HG03521 (cell line): ENCODE measurements at regions not wholly inside any gene's neighbourhood (a gene's known extent, or its start where the extent isn't known, plus 50 kb on each side); places are given as distances from the start of the nearest gene placed in this dataset.

Experiments
- ATAC-seq: cut with Tn5 transposase; IDR thresholded peaks from one replicate; pipeline ENCODE4 v1.9.1; 2021; ENCODE audit warnings: mild to moderate bottlenecking, moderate library complexity; ENCODE audit not compliant: unreplicated experiment

DNA sequence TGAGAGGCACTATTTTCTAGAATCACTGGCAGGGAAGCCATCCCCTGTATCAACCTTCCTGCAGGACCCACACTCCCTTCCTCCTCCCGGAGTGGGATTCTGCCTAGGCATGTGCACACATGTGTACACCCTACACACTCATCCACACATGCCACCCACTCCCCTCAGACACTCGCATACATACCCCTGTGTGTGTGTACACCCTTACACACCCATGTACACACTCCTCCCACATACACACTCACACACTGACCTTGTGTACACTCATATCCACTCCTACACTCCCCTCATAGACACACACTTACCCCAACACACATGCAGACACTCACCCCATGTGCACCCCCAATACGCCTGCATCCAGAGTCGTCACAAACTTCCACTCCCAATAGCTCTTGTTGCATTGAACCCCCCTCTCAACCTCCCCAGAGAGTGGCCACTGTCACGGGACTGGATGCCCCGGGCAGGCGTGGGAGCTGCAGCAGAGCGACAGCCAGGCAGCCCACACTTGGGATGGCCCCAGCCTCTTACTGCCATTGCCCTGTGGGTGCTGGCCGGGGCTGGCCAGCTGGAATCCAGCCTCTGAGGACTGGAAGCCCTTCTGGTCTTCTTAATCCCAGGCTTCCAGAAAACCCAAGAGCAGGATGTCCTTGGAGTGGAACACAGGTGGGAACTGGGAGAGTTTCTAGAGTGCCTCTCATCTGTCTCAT is 251.0 kb downstream of the LOXHD1 start:
- ATAC-seq = no peak

DNA sequence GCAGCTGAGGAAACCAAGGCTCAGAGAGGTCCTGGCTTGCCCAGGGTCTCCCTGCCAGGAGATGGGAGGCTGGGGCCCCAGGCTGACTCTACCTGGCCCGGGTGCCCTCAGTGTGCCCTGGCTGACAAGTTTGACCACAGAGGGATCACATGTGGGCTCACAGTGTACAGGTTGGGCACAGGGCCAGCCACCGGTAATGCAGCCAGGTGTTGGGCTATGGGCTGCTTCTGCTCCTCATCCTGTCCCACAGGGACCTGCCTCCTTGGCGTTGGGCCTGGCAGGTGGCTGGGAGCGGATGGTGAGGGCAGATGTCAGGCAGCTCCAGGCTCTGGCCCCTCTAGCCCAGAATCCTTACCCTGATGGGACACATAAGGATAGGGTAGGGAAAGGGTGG is 250.5 kb downstream of the LOXHD1 start:
- no peak for ATAC-seq

DNA sequence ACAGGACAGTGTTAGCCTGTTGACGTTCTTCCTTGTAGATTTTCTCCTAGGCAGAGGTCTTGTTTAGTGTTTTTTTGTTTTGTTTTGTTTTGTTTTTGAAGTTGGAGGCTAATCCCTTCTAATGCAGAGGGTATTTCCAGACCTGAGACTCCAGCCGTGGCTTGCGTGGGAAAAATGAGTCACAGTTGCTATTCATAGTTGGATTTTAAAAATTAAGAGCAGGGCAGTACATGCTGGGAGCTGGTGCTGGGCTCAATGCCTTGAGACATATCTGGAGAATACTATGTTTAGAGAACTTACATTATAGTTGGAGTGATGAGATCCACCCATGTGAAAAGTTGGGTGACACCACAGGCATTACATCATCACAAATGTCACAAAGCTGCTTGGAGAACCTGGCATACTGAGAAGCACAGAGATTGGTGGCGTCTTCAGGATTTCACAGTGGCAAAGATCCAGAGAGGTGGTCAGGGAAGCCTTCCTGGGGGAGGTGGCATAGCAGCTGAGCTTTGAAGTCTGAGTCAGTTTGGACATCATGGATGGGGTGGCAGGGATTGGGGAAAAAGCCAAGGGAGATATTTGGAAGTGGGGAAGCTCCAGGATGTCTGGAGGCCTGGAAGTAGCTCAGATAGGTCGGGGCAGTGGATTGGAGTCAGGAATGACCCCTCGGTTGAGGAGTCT is 249.4 kb downstream of the LOXHD1 start:
- no peak for ATAC-seq

DNA sequence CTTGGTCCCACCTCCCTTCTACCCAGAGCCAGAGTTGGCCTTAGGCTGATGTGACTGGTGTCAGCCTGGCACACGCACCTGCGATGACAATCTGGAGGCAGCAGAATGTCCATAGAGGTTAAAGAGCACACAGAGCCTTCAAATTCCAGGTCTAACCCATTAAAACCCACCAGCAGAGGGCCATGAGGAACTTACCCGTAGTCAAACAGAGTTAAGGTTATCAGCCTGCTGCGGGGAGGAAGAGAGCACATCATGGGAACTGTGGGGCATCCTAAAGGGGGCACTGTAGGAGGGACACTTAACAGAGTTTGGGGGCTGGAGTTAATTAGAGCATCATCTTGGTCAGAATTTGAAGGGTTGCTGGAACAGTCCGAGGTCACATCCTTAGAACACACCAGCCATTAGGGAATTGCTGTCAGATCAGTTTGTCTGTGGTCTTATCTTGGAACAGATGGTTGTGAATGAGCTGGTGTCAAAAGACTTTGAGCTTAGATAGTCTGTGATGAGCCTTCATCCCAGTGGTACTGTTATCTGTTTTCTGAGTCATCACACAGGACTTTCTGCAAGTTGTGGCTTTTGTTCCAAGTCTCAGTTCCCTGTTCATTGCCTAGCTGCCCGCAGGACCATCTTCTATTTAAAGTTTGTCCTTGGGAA is 248.6 kb downstream of the LOXHD1 start:
- ATAC-seq = no peak

DNA sequence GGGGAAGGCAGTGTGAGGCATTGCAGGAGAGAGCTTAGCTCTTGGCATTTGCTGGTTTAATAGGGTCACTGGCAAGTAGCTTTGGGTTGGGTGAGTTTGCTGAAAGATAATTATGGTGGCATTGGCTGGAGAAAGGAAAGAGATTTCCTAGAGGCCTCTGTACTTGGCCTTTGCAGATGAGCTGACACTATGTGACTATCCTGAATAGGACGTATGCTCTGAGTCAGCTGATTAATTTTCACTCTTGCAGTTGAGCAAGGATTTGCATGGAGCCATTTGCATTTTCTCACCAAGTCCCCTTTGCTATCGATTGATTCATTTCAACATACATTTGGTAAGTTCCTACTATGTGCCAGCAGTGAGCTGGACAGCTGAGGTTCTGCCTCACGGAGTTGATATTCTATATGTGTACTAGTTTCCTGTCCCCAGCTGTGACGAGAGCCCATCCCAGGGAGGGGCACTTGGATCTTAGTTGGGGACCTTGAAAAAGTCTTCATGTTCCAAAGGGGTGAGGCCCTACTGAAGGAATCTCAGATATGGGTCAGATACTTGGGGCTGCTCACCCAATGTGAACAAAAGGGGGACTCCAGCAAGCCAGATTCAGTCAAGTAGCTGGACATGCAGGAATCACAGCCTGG is 245.7 kb downstream of the LOXHD1 start:
- ATAC-seq = no peak

DNA sequence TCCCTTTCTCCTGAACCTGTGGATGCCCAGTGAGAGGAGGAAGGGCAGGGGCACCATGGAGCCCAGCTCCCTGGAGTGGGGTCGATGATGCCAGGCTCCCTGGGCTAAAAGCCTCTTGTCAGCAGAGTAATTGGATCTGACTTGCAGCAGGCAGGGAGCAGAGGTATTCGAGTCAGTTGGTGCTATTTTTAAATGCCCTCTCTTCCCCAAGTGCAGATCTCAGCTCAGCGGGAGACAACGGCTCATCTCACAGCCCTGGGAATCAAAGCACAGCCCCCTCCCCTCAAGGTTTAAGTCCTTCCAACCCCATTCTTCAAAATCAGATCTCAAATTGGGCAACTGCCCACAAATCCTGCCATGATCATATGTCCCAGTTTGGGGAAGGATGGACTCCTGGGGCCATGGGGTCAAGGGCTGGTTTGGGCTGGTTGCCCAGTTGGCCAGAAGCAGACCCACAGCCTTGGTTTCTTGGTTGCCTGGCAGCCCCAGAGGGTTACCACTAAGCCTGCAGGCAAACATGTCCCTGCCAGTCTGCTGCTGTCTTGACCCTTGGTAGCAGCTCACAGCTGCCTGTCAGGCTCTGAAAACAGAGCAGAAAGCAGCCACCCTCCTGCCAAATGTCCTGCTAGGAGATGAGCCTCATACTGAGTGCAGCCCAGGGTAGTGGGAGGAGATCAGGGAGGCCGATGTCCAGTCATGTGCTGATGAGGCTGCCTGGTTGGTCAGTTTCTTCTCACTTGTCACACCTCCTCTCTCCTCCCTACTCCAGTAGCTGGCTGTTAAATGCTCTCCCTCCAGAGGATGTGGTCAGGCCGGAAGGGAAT is 244.9 kb downstream of the LOXHD1 start:
- no peak for ATAC-seq

DNA sequence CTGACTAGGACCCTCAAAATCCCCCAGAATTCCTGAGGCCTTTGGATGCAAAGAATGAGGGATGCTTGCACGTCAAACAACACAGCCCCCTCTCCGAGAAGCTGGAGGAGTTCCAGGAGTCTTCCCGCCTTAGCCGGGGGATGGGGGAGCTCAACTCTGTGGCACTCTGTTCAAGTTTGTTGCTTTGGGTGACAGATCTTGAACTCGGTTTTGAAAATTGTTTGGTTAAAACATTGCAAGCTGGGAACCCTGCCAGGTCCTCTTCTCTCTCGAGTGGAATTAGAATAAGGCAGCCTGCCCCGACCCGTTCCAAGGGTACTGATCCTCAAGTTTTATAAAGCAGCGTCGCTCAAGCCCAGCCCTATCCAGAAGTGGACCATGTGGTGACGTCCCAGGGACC is 244.1 kb downstream of the LOXHD1 start:
- no peak for ATAC-seq

DNA sequence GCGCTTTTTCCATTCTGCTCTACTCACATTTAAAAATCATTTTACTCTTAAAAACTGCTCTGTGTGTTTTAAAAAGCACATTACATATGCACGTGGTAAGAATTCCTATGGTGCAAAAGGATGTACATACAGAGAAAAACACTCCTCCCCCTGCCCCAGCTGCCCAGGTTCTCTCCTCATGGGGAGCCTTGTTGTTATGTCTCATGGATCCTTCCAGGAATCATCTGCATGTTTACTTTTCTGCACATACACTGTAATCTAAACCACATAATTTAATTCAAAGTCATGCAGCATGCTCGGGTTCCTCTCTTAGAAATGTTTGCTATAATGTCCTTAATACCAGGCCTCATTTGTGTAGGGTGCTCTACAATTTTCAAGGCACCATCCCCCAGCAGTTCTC is 243.3 kb downstream of the LOXHD1 start:
- no peak for ATAC-seq

DNA sequence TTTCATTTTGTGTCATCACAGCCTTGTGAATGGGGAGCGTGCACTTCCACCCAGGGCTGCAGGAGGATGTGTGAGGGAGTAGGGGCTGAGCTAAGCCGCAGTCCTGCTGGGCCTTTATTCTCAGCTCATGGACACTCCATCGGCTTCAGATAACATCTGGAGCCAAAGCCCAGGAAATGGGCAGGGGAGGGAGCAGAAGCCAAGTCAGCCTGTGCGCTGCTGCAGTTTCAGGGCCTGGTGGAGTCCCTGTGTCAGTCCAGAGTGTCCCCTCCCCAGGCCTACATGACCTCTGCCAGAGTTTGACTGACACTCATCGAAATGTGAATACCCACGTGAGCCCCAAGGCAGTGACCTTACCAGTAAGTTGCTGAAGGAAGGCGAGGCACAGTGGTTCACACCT is 242.2 kb downstream of the LOXHD1 start:
- no peak for ATAC-seq

DNA sequence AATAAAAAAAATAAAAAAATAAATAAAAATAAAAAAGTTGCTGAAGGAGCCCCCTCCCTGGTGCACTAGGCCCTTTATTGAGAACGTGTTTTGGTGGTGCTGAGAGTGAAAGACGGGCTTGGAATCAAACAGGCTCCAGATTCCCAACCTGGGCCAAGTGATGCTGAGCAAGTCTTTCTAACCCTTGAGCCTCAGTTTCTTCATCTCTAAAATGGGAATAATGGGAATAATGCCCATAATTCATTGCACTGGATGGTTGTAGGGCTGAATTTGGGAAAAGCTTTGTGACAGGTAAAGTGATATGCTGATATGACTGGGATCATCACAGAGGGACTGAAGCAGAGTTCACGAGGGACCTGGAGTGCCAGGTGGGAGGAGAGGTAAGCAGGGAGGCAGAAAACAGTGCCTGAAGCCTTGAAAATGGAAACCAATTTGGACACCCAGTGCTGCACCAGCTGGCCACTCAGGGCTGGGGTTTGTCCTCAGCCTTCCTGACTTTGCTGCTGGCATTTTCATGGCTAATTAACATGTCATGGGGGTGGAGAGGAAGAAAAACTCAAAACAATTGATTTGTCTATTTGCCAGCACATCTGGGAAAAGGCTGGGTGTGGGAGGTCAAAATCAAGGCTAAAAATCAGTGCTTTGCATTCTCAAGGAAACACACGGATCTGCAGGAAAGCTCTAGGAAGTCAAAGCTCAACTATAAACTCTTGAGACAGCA is 241.3 kb downstream of the LOXHD1 start:
- ATAC-seq = no peak

DNA sequence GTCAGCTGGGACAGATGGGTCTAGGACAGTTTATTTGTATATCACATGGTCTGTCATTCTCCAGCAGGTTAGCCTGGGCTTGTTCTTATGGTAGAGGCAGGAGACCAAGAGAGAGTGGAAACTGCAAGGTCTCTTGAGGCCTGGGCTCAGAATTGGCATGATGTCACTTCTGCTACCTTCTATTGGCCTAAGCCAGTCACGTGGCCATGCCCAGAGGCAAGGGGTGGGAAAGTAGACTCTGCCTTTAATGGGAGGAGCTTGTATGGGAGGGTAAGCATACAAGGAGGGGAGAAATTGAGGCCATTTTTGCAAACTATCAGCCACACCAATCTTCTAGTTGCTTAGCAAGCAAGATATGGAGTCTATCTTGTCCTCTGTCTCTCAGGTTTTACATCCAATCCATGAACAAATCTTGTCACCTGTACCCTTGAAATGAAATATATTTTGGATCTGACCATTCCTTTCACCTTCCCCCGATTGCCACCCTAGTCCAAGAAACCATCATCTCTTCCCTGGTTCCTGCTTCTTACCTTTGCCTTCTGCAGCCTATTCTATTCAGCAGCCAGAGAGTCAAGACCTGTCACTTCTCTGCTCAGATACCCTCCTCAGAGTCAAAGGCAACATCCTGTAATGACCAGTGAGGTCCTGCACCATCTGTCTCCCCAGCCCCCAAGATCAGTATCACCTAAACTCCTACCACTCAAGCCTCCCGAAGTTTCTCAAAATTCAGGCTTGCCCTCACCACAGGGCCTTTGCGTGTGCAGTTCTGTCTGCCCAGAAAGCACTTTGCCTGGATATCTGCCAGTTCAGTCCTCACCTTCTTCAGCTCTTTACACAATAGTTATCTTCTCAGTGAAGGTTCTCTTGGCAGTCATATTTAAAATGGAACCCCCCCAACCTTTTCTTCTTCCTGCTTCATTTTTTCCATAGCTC is 240.0 kb downstream of the LOXHD1 start:
- ATAC-seq = no peak

DNA sequence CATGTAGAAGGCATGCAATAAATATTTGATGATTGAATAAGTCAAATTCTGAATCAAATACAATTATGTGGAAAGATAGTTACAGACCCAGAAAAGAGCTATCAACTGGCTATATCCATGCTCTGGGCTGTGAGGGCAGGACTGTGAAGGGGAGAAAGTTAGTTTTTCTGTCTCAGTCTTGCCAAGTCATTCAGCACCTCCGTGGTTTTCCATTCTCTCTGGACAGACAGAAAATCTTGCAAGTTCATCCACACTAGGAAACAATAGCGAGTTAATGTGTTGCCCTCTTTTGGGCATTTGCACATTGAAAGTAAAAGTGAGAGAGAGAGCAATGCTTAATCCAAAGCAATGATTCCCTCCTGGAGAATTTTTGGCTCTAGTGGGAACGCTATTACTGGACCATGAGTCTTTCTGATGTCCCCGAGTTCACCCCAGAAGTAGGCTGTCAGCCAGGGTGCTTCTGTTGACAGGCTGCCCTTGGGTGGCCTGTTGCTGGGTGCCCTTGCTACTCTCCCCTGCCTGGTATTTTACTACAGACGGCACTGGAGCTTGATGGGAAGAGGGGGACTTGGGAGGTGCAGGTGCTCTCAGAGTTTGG is 238.3 kb downstream of the LOXHD1 start:
- no peak for ATAC-seq

DNA sequence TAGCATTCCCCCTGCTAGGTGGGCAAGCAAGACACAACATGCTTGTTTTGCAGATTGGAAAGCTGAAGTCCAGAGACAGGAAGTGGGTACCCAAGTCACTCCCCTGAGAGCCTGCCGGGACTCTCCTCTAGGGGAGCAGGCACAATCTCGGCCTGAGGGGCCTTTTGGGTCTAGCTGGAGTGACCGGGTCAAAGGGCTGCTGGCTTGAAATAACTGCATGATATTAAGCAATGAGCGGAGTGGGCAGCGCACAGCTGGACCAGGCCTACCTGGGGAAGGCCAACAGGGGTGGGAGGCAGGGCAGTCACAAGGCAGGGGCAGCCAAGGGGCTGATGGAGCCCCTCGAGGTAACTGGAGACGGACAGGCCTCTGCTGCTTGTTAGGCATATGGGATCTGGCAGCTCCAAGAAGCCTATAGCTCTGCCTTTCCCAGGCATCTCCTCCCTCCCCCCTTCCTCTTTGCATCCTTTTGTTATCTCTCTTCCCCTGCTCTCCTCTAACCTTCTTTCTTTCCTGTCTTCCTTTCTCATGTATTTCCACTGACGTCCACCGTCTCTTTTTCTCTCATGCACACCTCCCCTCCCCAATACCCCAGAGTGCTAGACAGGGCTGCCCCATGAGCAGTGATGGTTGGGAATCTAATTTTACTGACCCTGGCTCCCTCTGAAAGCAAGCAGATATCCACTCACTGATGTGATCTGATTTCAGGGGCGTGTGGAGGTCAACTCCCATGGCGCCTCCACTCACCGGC is 237.5 kb downstream of the LOXHD1 start:
- no peak for ATAC-seq

DNA sequence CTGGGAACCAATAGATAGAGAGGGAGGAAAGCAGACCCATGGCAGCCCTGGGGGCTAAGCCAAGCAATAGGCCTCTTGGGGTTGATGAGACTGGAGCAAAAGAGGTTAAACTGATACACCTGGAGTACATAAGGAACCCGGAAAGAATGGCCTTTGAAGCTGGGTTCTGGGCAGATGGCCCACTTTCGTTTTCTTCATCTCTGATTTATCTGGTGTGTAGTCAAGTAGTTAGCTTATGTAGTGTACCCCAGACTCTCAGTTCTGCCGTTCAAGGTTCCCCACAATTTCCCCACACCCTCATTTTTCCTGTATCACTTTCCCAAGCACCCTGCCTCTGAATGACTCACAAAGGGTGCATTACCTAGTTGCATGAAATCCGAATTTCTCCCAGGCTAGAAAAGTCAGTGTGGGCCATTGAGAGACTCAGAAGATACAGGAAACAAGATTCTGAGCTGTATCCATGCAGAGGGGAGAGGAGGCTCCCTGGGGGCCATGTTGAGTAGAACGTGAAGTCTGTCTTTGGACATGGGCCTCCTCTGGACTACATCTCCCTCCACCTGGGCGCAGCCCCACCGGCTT is 235.0 kb downstream of the LOXHD1 start:
- no peak for ATAC-seq

DNA sequence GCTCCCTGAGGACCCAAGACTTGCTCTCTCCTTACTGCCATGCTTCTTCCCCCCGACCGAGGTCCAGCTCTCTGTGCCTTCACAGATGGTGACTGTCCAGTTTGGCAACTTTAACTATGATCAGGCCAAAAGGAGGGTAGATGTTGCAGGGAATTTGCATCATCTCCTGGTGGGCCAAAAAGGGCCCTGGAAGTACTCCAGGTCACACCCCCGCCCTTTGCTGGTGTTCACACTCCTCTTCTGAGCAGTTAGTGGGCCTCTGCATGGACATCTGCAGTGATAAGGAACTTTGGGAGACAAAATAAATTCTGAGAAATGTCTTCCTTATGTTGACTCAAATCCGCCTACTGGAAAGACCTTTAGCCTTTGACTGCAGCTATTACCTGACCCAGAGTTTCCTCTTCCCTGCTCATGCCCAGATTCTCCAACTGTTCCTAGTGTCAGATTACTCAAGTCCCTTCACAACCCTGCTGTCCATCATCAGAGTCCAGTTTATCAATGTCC is 234.4 kb downstream of the LOXHD1 start:
- no peak for ATAC-seq

DNA sequence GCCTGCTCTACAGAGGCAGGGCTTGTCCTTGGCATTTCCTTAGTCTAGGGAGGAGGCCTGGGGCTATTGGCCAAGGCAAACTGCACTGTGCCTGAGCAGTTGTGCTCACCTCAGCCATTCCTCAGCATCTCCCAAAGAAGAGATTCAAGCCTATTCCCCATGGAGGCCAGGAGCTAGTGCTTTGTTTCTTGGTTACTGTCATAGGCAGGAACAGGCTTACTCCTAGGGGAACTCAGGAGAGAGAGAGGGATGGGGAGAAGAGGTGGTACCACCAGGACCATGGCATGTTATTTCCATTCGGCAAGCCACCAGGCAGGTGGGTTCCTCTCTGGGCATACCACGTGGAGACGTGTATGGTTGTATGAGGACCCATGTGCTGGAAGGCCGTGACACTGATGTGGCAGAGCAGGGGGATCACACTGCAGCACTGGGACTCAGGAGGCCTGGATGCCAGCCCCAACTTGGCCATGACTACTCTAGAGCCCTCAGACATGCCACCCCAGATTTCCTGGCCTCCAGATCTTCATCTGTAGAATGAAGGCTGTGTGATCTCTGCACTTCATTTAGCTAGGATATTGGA is 233.7 kb downstream of the LOXHD1 start:
- ATAC-seq = no peak

DNA sequence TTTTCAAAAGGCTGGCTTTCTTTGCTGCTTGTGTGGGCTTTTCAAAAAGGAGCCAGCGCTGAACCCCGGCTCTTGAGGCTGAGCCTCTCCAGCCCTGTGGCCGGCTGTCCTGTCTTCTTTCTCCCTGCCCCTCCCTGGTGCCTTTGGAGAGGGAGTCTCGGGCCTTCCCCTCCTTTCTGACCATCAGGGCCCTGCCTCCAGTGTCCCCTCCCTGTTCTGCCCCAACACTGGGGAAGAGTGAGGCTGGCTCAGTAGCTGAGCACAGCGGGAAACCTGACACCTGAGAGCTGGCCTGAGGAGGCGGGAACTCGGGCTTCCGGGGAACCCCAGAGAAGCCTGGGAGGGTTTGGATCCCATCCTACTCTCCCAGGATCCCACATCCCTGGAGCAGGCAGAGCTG is 232.1 kb downstream of the LOXHD1 start:
- no peak for ATAC-seq
